C4-2B (cell line): ENCODE measurements at regions not wholly inside any gene's neighbourhood (a gene's known extent, or its start where the extent isn't known, plus 50 kb on each side); places are given as distances from the start of the nearest gene placed in this dataset.

Experiments used
- ZFX ChIP-seq: fragments of 450-650 bp; IDR thresholded peaks from 2 replicates; pipeline ENCODE4 v1.6.1; 2017
- TF ChIP-seq, protein P1 (sequence below): fragments of 450-650 bp; conservative IDR thresholded peaks from 2 replicates; pipeline ENCODE4 v1.5.1; 2017; ENCODE audit warnings: mild to moderate bottlenecking

DNA sequence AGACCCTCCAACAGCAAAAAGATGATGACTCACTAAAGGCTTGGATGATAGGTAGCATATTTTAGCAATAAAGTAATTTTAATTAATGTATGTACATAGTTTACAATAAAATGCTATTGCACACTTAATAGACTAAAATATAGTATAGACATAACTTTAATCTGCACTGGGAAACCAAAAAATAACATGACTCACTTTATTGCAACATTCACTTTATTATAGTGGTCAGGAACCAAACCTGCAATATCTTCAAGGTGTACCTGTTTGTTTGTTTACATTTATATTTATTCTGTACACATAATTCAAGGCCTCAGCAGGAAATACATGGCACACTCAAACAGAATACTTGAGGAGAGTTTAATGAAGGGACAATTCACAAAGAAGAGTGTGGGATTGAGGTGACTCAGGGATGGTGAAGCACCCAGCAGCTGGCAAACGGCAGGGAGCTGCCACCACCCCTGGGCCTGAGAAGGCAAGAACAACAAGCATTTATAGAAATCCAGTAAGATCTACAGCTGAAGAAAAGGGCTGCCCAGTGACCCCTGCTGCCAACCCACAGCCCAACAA lies 51.5 kb upstream of the POU2AF2 start:
- TF ChIP-seq, protein P1, sequence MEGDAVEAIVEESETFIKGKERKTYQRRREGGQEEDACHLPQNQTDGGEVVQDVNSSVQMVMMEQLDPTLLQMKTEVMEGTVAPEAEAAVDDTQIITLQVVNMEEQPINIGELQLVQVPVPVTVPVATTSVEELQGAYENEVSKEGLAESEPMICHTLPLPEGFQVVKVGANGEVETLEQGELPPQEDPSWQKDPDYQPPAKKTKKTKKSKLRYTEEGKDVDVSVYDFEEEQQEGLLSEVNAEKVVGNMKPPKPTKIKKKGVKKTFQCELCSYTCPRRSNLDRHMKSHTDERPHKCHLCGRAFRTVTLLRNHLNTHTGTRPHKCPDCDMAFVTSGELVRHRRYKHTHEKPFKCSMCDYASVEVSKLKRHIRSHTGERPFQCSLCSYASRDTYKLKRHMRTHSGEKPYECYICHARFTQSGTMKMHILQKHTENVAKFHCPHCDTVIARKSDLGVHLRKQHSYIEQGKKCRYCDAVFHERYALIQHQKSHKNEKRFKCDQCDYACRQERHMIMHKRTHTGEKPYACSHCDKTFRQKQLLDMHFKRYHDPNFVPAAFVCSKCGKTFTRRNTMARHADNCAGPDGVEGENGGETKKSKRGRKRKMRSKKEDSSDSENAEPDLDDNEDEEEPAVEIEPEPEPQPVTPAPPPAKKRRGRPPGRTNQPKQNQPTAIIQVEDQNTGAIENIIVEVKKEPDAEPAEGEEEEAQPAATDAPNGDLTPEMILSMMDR = 0 out of 2 replicates have a peak, but pooled peaks have one; percentile 2
- no peak for TF ChIP-seq ZFX
